Colonic mucosa (tissue), 4 donors: ENCODE measurements at regions not wholly inside any gene's neighbourhood (a gene's known extent, or its start where the extent isn't known, plus 50 kb on each side); places are given as distances from the start of the nearest gene placed in this dataset.

Experiments used
- DNase-seq: peaks from one replicate; pipeline ENCODE4 v3.0.0-alpha.2; 2020
- H3K27ac ChIP-seq: fragments of 200-600 bp; one replicate; pipeline ENCODE4 v1.8.0; 2021
- H3K27me3 ChIP-seq: fragments of 200-600 bp; one replicate; pipeline ENCODE4 v1.8.0; 2021
- H3K36me3 ChIP-seq: fragments of 200-600 bp; one replicate; pipeline ENCODE4 v1.8.0; 2021
- H3K4me1 ChIP-seq: fragments of 200-600 bp; one replicate; pipeline ENCODE4 v1.8.0; 2021; ENCODE audit warnings: mild to moderate bottlenecking
- H3K4me3 ChIP-seq: fragments of 200-600 bp; one replicate; pipeline ENCODE4 v1.8.0; 2021
- H3K9ac ChIP-seq, 2 donors: one replicate each; pipeline ENCODE4 v1.7.0; 2013; ENCODE audit warnings: control low read depth in 2 of 2, low read depth in 2 of 2, low read length in 2 of 2
- H3K9me3 ChIP-seq: fragments of 200-600 bp; one replicate; pipeline ENCODE4 v1.8.0; 2021
- intact Hi-C: fragments of 100-400 bp; cut with DNase I; formaldehyde crosslinking; loops from one replicate; pipeline ENCODE4 v1.14.1; 2022
- TF ChIP-seq, protein P1 (sequence below): fragments of 200-600 bp; IDR thresholded peaks from one replicate; pipeline ENCODE4 v1.8.0; 2022; ENCODE audit warnings: antibody characterized with exemption, mild to moderate bottlenecking
- donor health status: healthy.
- donor health status: DM: no; HTN: no; CAD: no.
- donor health status: DM: no; HTN: no; CAD: no.

GRCh38 chr15:62945063-62945462, 97.5 kb upstream of the TPM1 start:
- TF ChIP-seq, protein P1, sequence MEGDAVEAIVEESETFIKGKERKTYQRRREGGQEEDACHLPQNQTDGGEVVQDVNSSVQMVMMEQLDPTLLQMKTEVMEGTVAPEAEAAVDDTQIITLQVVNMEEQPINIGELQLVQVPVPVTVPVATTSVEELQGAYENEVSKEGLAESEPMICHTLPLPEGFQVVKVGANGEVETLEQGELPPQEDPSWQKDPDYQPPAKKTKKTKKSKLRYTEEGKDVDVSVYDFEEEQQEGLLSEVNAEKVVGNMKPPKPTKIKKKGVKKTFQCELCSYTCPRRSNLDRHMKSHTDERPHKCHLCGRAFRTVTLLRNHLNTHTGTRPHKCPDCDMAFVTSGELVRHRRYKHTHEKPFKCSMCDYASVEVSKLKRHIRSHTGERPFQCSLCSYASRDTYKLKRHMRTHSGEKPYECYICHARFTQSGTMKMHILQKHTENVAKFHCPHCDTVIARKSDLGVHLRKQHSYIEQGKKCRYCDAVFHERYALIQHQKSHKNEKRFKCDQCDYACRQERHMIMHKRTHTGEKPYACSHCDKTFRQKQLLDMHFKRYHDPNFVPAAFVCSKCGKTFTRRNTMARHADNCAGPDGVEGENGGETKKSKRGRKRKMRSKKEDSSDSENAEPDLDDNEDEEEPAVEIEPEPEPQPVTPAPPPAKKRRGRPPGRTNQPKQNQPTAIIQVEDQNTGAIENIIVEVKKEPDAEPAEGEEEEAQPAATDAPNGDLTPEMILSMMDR: no peak
- Histone ChIP-seq H3K4me3 (no peak overlapping the region), H3K9ac (no peak overlapping the region), H3K9me3 (no peaks in the 10 kb centered on the region), H3K4me1 (no peaks in the 10 kb centered on the region), H3K36me3 (no peaks in the 10 kb centered on the region), H3K27ac (no peak overlapping the region), H3K27me3 (no peaks in the 10 kb centered on the region)
- intact Hi-C loops: no loop called here
- DNase-seq: no peak

DNA sequence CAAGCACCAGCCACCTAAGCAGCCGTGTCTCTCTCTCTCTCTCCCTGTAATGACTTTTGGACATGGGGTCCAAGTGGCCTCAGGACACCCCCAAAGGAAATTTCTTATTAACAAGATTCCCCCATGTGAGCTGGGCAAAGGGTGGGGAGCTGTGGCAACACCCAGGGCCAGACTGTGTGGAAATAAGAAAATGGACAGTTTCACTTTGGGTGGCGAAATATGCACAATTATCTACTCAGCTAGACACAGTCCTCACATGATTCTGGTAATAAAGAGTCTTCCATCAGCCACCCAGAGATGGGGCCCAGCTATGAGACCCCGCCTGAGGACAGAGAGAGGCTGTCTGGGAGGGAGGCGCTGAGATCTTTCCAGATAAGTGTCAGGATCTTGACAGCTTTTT, 96.8 kb upstream of the TPM1 start:
- Histone ChIP-seq H3K27me3 (no peaks in the 10 kb centered on the region), H3K4me1 (no peaks in the 10 kb centered on the region), H3K9me3 (no peaks in the 10 kb centered on the region), H3K9ac (no peak overlapping the region), H3K36me3 (no peaks in the 10 kb centered on the region), H3K27ac (no peak overlapping the region), H3K4me3 (no peak overlapping the region)
- intact Hi-C loops: no loop called here
- no peak for DNase-seq
- TF ChIP-seq, protein P1: no peak

DNA sequence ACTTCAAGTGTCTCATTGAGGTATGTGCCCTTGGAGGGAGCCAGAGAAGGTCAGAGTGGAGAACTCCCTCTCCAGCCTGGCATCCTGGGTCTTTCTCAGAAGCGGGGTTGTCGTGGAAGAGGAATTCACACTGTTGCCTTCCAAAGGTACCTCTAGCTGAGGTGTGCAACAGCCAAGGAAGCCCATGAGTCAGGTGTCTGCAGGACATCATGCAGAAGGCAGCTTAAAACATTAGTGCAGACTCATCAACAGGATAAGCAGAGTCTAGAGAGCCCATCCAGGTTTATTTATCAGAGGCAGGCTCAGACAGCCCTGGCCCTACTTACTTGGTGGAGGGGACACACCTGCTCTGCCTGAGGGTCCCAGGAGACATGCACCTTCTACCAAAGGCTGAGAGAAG, 95.6 kb upstream of the TPM1 start:
- Histone ChIP-seq H3K4me1 (no peaks in the 10 kb centered on the region), H3K9ac (no peak overlapping the region), H3K27me3 (no peaks in the 10 kb centered on the region), H3K4me3 (no peak overlapping the region), H3K9me3 (no peaks in the 10 kb centered on the region), H3K36me3 (no peaks in the 10 kb centered on the region), H3K27ac (no peak overlapping the region)
- intact Hi-C loops: no loop called here
- no peak for DNase-seq
- TF ChIP-seq, protein P1: no peak

GRCh38 chr15:62950462-62950931, 92.0 kb upstream of the TPM1 start:
- Histone ChIP-seq H3K9me3 (no peaks in the 10 kb centered on the region), H3K9ac (no peak overlapping the region), H3K27ac (no peak overlapping the region), H3K27me3 (no peaks in the 10 kb centered on the region), H3K4me3 (no peak overlapping the region), H3K36me3 (no peaks in the 10 kb centered on the region), H3K4me1 (no peaks in the 10 kb centered on the region)
- DNase-seq: no peak
- TF ChIP-seq, protein P1: no peak
- intact Hi-C loops: no loop called here

DNA sequence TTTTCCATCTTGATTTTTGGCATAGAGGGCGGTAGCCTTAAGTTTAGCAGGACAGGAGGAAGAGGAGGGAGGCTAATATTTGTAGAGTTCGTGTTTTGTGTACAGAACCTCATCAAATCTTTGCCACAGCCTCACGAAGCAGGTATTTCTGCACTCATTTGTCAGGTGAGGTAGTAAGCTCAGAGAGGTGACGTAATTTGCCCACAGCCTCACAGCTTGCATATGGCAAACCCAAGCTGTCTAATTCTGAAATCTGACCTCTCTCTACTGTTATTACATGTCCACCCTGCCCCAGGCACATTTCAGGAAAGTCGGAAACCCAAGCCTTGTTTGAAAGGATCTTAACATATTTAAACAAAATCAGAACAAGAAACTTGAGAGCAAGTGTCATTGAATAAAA, 91.1 kb upstream of the TPM1 start:
- TF ChIP-seq, protein P1: no peak
- H3K9me3 ChIP-seq: no peaks in the 10 kb centered on the region
- no peaks in the 10 kb centered on the region for H3K36me3 ChIP-seq
- no peak for DNase-seq
- H3K4me1 ChIP-seq: no peaks in the 10 kb centered on the region
- H3K27me3 ChIP-seq: no peaks in the 10 kb centered on the region
- no peak overlapping the region for H3K4me3 ChIP-seq
- intact Hi-C loops: no loop called here
- no peak overlapping the region for H3K27ac ChIP-seq
- H3K9ac ChIP-seq: no peak overlapping the region

GRCh38 chr15:62953021-62953420, 89.5 kb upstream of the TPM1 start:
- DNase-seq: no peak
- intact Hi-C loops: no loop called here
- H3K4me1 ChIP-seq: no peaks in the 10 kb centered on the region
- no peaks in the 10 kb centered on the region for H3K9me3 ChIP-seq
- TF ChIP-seq, protein P1: no peak
- no peaks in the 10 kb centered on the region for H3K27me3 ChIP-seq
- H3K4me3 ChIP-seq: no peak overlapping the region
- H3K36me3 ChIP-seq: no peaks in the 10 kb centered on the region
- no peak overlapping the region for H3K9ac ChIP-seq
- H3K27ac ChIP-seq: no peak overlapping the region
